ENCODE measurements at regions not wholly inside any gene's neighbourhood (a gene's known extent, or its start where the extent isn't known, plus 50 kb on each side); places are given as distances from the start of the nearest gene placed in this dataset.

GRCh38 chr2:14866736-14867352 lies 234.3 kb downstream of the LRATD1 start:
- intact Hi-C loops (cut with micrococcal nuclease), result no loop called here
- H3K4me3 ChIP-seq (replicated peaks in 1 of 2; ENCODE audit: low read depth in 1 of 2, low read length in 2 of 2), result no peak overlapping the region
- DNase-seq (ENCODE audit: low read depth, low spot score), result no peak
- H3K27me3 ChIP-seq (ENCODE audit: insufficient read depth, low read length), result no peaks in the 10 kb centered on the region
- no peaks in the 10 kb centered on the region for H3K36me3 ChIP-seq (ENCODE audit: control insufficient read depth in 1 of 2, insufficient read depth in 2 of 2, low read length in 2 of 2)
- no peaks in the 10 kb centered on the region for H3K79me2 ChIP-seq (ENCODE audit: insufficient read depth, low read length)
- no peak overlapping the region for H3K9ac ChIP-seq (ENCODE audit: low read length)
- no peak overlapping the region for H2AFZ ChIP-seq (ENCODE audit: low read depth, low read length, poor library complexity, severe bottlenecking)
- H3K9me2 ChIP-seq (ENCODE audit: insufficient read depth), result no peaks in the 10 kb centered on the region
- ChIA-PET POLR2A (no interaction called here), CTCF (no interaction called here), RAD21 (ENCODE audit: low non-redundant PET in 1 of 2, low total read pairs in 2 of 2, uncharacterized antibody in 2 of 2, unreplicated experiment in 2 of 2) (no interaction called here)
- TF ChIP-seq EGR1 (IDR thresholded peaks at IDR 0.05; ENCODE audit: low read depth), result no peak
- no peak for TF ChIP-seq FOSL1 (IDR thresholded peaks at IDR 0.05; ENCODE audit: low read depth)
- no peak for TF ChIP-seq CTCF (IDR thresholded peaks at IDR 0.05 in 2 of 3, conservative IDR thresholded peaks at IDR 0.05 in 1 of 3; ENCODE audit: borderline replicate concordance in 1 of 3, insufficient read depth in 1 of 3, low read depth in 2 of 3, low read length in 2 of 3)
- no peak for TF ChIP-seq ZBTB33 (IDR thresholded peaks at IDR 0.05; ENCODE audit: extremely low read depth, insufficient replicate concordance, low read length)
- no peak for TF ChIP-seq MAX (IDR thresholded peaks at IDR 0.05)
- no peak for TF ChIP-seq SIN3A (IDR thresholded peaks at IDR 0.05; ENCODE audit: low read depth)
- no peak for TF ChIP-seq REST (IDR thresholded peaks at IDR 0.05; ENCODE audit: low read depth)
- no peak for TF ChIP-seq ELF1 (IDR thresholded peaks at IDR 0.05; ENCODE audit: borderline replicate concordance, low read depth)
- no peak for TF ChIP-seq JUND (IDR thresholded peaks at IDR 0.05)
- no peak for TF ChIP-seq POLR2AphosphoS5 (IDR thresholded peaks at IDR 0.05; ENCODE audit: low read depth, low read length)
- TF ChIP-seq ZNF274 (IDR thresholded peaks at IDR 0.05; ENCODE audit: low read depth, low read length), result no peak
- no peak for TF ChIP-seq ZFX (IDR thresholded peaks at IDR 0.05)
- TF ChIP-seq SP1 (IDR thresholded peaks at IDR 0.05; ENCODE audit: low read depth), result no peak
- TF ChIP-seq ATF3 (IDR thresholded peaks at IDR 0.05), result no peak
- H4K20me1 ChIP-seq (ENCODE audit: insufficient read depth), result no peaks in the 10 kb centered on the region
- H3K4me2 ChIP-seq (ENCODE audit: low read length), result no peak overlapping the region
- no peak overlapping the region for H3K27ac ChIP-seq (ENCODE audit: low read depth, low read length)
- BruUV-seq (replicated peaks), result no TSS peak
- H3K9me3 ChIP-seq (ENCODE audit: control insufficient read depth in 1 of 2, insufficient read depth in 1 of 2, low read depth in 1 of 2, low read length in 2 of 2), result no peaks in the 10 kb centered on the region; a peak in 1 of 4 replicates
- ATAC-seq, result no peak
- no peaks in the 10 kb centered on the region for H3K4me1 ChIP-seq (ENCODE audit: control insufficient read depth in 1 of 2, insufficient read depth in 2 of 2, low read length in 2 of 2)
